ENCODE measurements at regions not wholly inside any gene's neighbourhood (a gene's known extent, or its start where the extent isn't known, plus 50 kb on each side); places are given as distances from the start of the nearest gene placed in this dataset.

- DNase-seq = no peak
Observed at GRCh38 chr3:44058022-44058867, 183.4 kb upstream of the TOPAZ1 start.

- DNase-seq = no peak
Observed at GRCh38 chr3:44058868-44059203, 182.8 kb upstream of the TOPAZ1 start.

- no peak for DNase-seq
Observed at GRCh38 chr3:44060164-44060563, 181.5 kb upstream of the TOPAZ1 start.

DNA sequence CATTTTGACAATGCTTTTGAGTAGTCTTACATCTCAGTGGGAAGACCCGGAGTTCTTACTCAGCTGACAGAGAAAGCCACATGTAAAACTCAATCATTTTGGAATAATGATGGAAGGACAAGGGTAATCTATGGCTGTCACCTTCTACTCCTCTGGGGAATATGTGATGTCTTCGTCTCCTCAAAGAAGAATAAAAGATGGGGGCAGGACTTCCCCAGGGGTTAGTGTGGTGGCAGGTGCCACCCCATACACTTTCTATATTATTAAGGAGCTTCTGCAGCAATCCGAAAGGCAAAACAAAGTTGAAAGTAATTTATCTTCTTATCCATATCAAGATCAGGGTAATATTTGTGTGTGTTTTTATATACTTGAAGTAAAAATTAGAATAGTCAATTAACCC lies 180.4 kb upstream of the TOPAZ1 start:
- DNase-seq = no peak

DNA sequence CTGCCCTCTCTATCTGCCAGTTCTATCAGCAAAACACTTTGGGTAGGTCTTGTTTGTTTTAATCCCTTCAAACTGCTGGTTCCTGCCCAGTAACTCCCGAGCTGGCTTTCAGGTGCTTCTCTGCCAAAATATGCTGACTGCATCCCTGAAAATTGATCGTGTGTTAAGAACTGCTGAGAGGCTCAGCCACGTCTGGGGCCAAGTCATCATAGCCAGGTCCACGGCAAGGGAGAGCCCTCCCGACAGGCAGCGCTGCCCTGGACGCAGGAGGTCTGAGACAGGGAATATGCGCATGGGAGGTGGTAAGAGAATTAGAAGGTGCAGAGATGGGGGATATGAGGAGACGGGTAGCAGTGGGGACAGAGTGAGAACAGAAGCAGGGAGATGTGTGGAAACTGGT lies 179.7 kb upstream of the TOPAZ1 start:
- DNase-seq = no peak

- peak; percentile 66 for DNase-seq
Observed at GRCh38 chr3:44065311-44066094, 176.2 kb upstream of the TOPAZ1 start.

GRCh38 chr3:44066806-44067205 lies 174.9 kb upstream of the TOPAZ1 start:
- no peak for DNase-seq

DNA sequence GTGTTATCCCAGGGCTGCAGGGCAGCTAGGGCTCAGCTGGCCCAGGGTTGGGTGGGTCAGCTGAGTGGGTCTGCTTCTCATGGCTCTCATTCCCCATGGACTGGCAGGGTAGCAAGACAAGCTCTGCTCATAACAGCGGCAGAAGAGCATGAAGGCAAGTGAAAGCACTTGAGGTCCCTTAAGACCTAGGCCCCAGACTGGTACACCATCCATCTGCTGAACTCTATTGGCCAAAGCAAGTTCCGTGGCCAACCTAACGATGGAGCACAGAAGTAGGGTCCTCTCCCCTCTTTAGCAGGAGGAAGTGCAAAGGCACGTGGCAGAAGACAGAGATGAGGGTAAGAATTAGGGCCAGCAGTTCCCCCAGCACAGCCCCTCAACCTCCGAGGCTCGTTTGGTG lies 174.3 kb upstream of the TOPAZ1 start:
- no peak for DNase-seq

GRCh38 chr3:44068753-44069152 lies 172.9 kb upstream of the TOPAZ1 start:
- no peak for DNase-seq

DNA sequence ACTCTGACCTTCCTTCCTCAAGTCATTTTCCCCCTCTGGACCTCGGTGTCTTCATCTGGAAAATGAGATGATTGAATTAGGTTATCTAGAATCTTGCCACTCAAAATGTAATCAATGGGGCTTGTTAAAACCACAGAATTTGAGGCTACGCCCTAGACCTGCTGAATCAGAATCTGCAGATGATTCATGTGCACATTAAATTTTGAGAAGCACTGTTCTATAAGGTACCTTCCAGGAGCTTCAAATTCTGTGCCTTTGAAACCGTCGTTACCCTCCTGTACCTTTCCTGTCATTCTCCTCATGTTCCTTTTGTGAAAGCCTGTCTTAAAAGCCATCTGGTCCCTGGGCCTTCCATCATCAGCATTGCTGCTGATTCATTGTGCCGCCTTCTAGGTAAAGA lies 172.4 kb upstream of the TOPAZ1 start:
- DNase-seq = no peak

- DNase-seq = no peak
Observed at GRCh38 chr3:44070841-44071546, 170.7 kb upstream of the TOPAZ1 start.

GRCh38 chr3:44072601-44073540 lies 168.8 kb upstream of the TOPAZ1 start:
- no peak for DNase-seq

- no peak for DNase-seq
Observed at GRCh38 chr3:44074181-44074580, 167.5 kb upstream of the TOPAZ1 start.

DNA sequence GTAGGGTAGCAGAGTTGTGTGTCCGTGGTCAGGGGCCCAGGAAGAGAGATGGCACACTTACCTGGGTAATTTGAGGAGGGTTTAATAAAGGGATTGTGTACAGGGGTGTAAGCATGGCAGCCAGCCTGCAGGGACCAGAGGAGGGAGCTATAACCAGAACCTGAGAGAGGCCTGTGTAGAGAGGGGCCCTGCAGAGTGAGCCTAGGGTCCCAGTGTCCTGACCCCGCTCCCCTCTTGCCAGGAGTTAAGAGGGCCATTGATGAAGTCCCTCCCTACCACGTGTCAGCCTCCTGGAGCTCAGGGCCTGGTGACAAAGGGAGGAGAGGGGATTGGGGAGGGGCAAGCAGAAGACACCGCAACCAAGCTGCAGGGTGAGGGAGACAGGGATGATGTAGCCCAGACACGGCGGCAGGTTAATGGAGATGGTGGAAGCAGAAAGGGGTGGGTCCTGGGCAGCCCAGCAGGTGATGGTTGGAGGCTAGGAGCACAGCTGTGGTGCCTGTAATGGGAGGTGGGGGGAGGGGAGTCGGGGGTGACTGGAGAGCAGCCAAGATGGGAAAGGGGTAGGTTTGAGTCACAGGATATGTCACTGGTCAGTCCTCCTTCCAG lies 165.4 kb upstream of the TOPAZ1 start:
- peak; percentile 26 for DNase-seq

DNA sequence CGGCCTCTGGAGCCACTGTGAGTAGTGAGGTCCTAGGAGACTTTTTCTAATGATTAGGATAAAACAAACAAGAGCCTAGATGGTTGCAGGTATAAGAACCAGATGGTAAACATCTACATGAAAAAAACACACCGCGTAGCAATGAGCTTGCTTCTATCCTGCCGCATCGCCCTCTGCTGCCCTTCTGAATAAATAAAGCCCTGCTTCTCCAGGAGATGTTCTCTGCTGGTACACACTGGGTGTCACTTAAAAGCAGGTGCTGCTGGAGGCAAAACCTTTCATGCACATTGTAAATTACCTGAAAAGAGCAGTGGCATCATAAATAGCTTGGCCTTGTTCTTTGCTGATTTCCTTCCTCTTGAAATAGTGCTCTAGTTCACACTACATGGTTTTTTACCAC lies 164.4 kb upstream of the TOPAZ1 start:
- peak; percentile 38 for DNase-seq

- DNase-seq = peak; percentile 35
Observed at GRCh38 chr3:44078863-44079262, 162.8 kb upstream of the TOPAZ1 start.

DNA sequence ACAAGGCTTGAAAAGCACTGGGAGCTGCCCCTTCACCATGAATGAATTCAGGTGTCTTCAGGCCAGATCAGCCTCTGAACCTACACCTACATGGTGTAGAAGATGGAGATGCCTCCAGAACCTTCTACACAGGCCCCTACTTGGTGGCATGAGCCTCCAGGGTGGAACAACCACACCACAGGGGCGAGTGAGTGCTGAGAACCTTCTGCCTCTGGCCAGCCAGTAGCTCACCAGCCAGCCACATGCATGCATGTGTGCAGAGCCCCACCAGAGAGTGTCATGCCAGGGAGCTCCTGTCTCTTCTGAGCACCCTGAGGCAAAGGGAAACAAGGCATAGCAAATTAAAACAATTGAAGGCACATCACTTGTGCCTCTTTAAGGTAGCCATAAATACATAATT lies 161.8 kb upstream of the TOPAZ1 start:
- peak; percentile 50 for DNase-seq

DNA sequence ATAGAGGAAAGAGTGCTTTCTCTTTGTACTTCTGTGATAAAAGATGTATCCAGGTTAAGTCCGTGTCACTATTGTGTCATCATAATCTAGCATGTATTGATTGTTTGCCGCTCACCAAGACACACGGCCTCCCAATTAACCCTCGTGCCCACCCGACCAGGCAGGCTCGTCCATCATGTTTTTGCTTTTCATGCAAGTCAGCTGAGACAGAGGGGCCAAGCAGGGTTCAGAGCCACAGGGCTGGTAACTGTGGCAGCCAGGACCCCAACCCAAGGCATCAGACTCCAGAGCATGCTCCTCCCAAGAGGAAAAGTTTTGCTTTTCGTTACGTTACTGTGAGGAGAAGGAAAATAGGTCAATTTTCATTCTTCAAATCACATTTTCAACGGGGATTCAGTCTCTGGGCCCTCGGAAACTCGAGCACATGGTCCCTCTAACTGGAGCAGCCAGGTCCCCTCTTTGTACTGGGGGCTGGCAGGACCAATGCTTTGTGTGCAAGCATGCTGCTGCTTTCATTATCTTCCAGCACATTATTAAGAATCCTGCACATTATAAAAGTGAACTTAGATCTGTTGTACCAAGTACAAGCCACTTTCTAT lies 161.1 kb upstream of the TOPAZ1 start:
- peak; percentile 75 for DNase-seq

GRCh38 chr3:44090036-44090435 lies 151.7 kb upstream of the TOPAZ1 start:
- DNase-seq = no peak

GRCh38 chr3:44092497-44092896 lies 149.2 kb upstream of the TOPAZ1 start:
- no peak for DNase-seq

DNA sequence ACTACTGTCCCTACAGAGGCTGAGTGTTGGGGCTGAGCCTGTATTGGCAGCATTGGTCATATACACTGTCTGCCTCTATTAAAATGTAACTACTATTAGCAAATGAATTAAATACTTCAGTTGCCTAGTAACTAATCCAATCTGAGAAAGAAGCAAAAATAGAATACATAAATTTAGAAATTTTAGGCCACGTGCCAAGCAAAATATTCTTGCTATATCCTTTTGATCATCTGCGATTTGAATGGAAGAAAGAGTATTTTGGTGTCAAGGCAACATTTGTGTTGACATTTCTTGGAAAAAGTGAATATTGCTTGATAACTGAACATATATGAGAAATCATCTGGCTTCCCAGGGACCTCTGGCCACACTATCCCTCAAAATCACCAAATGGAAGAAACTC lies 148.2 kb upstream of the TOPAZ1 start:
- no peak for DNase-seq

Measured in retina (tissue), 1 donor.